ENCODE measurements at regions not wholly inside any gene's neighbourhood (a gene's known extent, or its start where the extent isn't known, plus 50 kb on each side); places are given as distances from the start of the nearest gene placed in this dataset.

DNA sequence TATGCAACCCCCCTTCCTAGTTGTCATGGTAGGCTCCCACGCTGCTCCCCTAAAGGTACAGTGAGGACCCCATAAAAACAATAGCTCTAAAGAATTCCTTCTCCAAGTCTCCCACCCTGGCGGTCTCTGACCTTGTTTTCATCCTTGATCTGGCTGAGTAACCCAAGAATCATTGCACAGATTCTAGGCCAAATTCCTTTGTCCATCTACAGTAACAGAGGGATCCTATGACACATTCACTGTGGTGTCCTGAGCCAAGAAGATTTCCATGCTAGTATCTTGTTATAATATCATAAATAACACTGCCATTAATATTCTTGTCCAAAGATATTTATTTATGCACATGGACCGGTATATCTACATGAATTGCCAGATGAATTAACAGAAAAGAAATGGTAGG lies 240.2 kb downstream of the CYP26B1 start:
- no peaks in the 10 kb centered on the region for H3K4me1 ChIP-seq (ENCODE audit: control insufficient read depth in 2 of 2, insufficient read depth in 2 of 2, low read length in 2 of 2)
- peaks cover 0 to 6% of the 10 kb centered on the region in 2 donors for H3K27me3 ChIP-seq (ENCODE audit: control insufficient read depth in 2 of 2, insufficient read depth in 2 of 2, low read length in 2 of 2)
- H3K4me3 ChIP-seq (ENCODE audit: low read length in 2 of 2) = no peak overlapping the region
- no peak overlapping the region for H3K9ac ChIP-seq (ENCODE audit: low read depth in 1 of 2, low read length in 2 of 2)
- no peak overlapping the region for H3K27ac ChIP-seq (ENCODE audit: low read depth in 2 of 2, low read length in 2 of 2)
- no peaks in the 10 kb centered on the region for H3K9me3 ChIP-seq (ENCODE audit: control insufficient read depth in 2 of 2, low read length in 2 of 2)
- no peaks in the 10 kb centered on the region for H3K36me3 ChIP-seq (ENCODE audit: control insufficient read depth in 2 of 2, insufficient read depth in 2 of 2, low read length in 2 of 2)

- peaks cover 0 to 6% of the 10 kb centered on the region in 2 donors for H3K27me3 ChIP-seq (ENCODE audit: control insufficient read depth in 2 of 2, insufficient read depth in 2 of 2, low read length in 2 of 2)
- H3K9ac ChIP-seq (ENCODE audit: low read depth in 1 of 2, low read length in 2 of 2) = no peak overlapping the region
- no peak overlapping the region for H3K4me3 ChIP-seq (ENCODE audit: low read length in 2 of 2)
Measured at GRCh38 chr2:71906357-71906973, 241.2 kb downstream of the CYP26B1 start.

GRCh38 chr2:71905205-71905604 lies 242.5 kb downstream of the CYP26B1 start:
- H3K36me3 ChIP-seq (ENCODE audit: control insufficient read depth in 2 of 2, insufficient read depth in 2 of 2, low read length in 2 of 2) = no peaks in the 10 kb centered on the region
- H3K4me3 ChIP-seq (ENCODE audit: low read length in 2 of 2) = no peak overlapping the region
- no peak overlapping the region for H3K9ac ChIP-seq (ENCODE audit: low read depth in 1 of 2, low read length in 2 of 2)
- no peaks in the 10 kb centered on the region for H3K4me1 ChIP-seq (ENCODE audit: control insufficient read depth in 2 of 2, insufficient read depth in 2 of 2, low read length in 2 of 2)
- H3K27me3 ChIP-seq (ENCODE audit: control insufficient read depth in 2 of 2, insufficient read depth in 2 of 2, low read length in 2 of 2) = peaks cover 0 to 6% of the 10 kb centered on the region in 2 donors
- H3K27ac ChIP-seq (ENCODE audit: low read depth in 2 of 2, low read length in 2 of 2) = no peak overlapping the region
- H3K9me3 ChIP-seq (ENCODE audit: control insufficient read depth in 2 of 2, low read length in 2 of 2) = no peaks in the 10 kb centered on the region

More at GRCh38 chr2:71906357-71906973, 241.2 kb downstream of the CYP26B1 start:
- no peaks in the 10 kb centered on the region for H3K9me3 ChIP-seq (ENCODE audit: control insufficient read depth in 2 of 2, low read length in 2 of 2)
- H3K4me1 ChIP-seq (ENCODE audit: control insufficient read depth in 2 of 2, insufficient read depth in 2 of 2, low read length in 2 of 2) = no peaks in the 10 kb centered on the region
- no peaks in the 10 kb centered on the region for H3K36me3 ChIP-seq (ENCODE audit: control insufficient read depth in 2 of 2, insufficient read depth in 2 of 2, low read length in 2 of 2)
- H3K27ac ChIP-seq (ENCODE audit: low read depth in 2 of 2, low read length in 2 of 2) = no peak overlapping the region

DNA sequence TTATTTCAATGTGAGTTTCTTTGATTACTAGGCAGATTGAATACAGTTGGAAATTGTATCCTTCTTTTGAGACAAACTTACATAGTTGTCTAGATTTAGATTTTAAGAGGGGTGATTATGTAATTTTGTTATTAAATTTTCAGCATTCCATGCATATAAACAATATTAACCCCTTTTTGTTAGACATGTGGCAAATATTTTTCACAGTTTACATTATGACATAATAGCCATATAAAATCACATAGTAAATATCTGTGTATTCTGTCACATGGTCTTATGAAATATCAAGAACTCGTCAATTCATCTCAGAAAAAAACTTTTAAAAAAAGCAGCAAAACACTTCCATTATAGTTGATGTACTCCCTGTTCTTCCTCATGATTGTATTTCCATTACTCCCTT lies 243.8 kb downstream of the CYP26B1 start:
- H3K27me3 ChIP-seq (ENCODE audit: control insufficient read depth in 2 of 2, insufficient read depth in 2 of 2, low read length in 2 of 2) = peaks cover 0 to 6% of the 10 kb centered on the region in 2 donors

DNA sequence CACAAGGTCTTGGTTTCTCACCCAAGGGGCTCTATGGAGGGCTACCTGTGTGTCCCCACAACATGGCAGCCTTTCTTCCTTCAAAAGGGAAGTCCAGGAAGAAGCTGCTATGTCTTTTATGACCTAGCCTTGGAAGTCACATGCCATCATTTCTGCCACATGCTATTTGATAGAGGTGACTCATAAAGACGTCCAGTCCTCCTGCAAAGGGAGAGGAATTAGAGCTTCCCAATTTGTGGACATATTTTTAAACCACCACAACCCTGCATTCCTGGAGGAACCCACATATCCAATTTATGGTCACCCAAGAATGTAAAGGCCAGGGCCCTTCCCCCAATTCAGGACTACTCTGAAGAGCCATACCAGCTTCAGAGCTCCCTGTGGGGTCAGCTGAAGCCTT lies 246.2 kb downstream of the CYP26B1 start:
- H3K27ac ChIP-seq (ENCODE audit: low read depth in 2 of 2, low read length in 2 of 2) = no peak overlapping the region
- no peaks in the 10 kb centered on the region for H3K27me3 ChIP-seq (ENCODE audit: control insufficient read depth in 2 of 2, insufficient read depth in 2 of 2, low read length in 2 of 2)
- no peaks in the 10 kb centered on the region for H3K9me3 ChIP-seq (ENCODE audit: control insufficient read depth in 2 of 2, low read length in 2 of 2)
- no peak overlapping the region for H3K9ac ChIP-seq (ENCODE audit: low read depth in 1 of 2, low read length in 2 of 2)
- no peaks in the 10 kb centered on the region for H3K36me3 ChIP-seq (ENCODE audit: control insufficient read depth in 2 of 2, insufficient read depth in 2 of 2, low read length in 2 of 2)
- no peaks in the 10 kb centered on the region for H3K4me1 ChIP-seq (ENCODE audit: control insufficient read depth in 2 of 2, insufficient read depth in 2 of 2, low read length in 2 of 2)
- H3K4me3 ChIP-seq (ENCODE audit: low read length in 2 of 2) = no peak overlapping the region

More for the DNA sequence above, 243.8 kb downstream of the CYP26B1 start:
- H3K4me3 ChIP-seq (ENCODE audit: low read length in 2 of 2) = no peak overlapping the region
- H3K9me3 ChIP-seq (ENCODE audit: control insufficient read depth in 2 of 2, low read length in 2 of 2) = no peaks in the 10 kb centered on the region
- no peak overlapping the region for H3K9ac ChIP-seq (ENCODE audit: low read depth in 1 of 2, low read length in 2 of 2)
- H3K4me1 ChIP-seq (ENCODE audit: control insufficient read depth in 2 of 2, insufficient read depth in 2 of 2, low read length in 2 of 2) = no peaks in the 10 kb centered on the region
- no peak overlapping the region for H3K27ac ChIP-seq (ENCODE audit: low read depth in 2 of 2, low read length in 2 of 2)
- no peaks in the 10 kb centered on the region for H3K36me3 ChIP-seq (ENCODE audit: control insufficient read depth in 2 of 2, insufficient read depth in 2 of 2, low read length in 2 of 2)

DNA sequence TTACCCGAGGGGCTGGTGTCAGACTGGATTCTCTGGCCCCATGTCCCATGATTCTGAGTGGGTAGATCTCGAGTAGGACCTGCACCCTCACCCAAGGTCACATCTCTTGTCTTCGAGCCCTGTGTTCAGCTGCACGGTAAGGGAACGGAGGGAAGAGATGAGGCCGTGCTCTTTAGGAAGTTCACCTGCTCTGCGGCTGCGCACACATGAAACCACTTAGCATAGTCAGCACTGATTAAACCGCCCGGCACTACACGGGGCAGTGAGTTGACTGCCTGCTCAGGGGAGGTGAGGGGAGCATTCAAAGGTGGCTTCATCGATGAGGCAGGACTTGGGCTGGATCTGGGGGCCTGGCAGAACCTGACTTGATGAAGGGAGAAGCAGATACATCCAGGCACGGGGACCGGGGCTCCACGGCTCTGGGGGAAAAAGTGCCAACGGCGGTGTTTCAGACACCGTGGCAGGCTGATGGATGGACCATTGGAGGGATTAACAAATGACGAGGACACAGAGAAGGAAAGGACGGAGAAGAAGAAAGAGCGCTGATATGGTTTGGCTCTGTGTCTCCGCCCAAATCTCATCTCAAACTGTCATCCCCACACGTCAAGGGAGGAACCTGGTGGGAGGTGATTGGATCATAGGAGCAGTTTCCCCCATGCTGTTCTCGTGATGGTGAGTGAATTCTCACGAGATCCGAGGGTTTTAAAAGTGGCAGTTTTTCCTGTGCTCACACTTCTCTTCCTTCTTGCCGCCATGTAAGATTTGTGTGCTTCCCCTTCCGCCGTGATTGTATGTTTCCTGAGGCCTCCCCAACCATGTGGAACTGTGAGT lies 248.6 kb downstream of the CYP26B1 start:
- H3K9me3 ChIP-seq (ENCODE audit: control insufficient read depth in 2 of 2, low read length in 2 of 2) = no peaks in the 10 kb centered on the region
- no peaks in the 10 kb centered on the region for H3K4me1 ChIP-seq (ENCODE audit: control insufficient read depth in 2 of 2, insufficient read depth in 2 of 2, low read length in 2 of 2)
- H3K27ac ChIP-seq (ENCODE audit: low read depth in 2 of 2, low read length in 2 of 2) = no peak overlapping the region
- H3K9ac ChIP-seq (ENCODE audit: low read depth in 1 of 2, low read length in 2 of 2) = no peak overlapping the region
- no peaks in the 10 kb centered on the region for H3K36me3 ChIP-seq (ENCODE audit: control insufficient read depth in 2 of 2, insufficient read depth in 2 of 2, low read length in 2 of 2)
- H3K27me3 ChIP-seq (ENCODE audit: control insufficient read depth in 2 of 2, insufficient read depth in 2 of 2, low read length in 2 of 2) = no peaks in the 10 kb centered on the region
- H3K4me3 ChIP-seq (ENCODE audit: low read length in 2 of 2) = no peak overlapping the region

DNA sequence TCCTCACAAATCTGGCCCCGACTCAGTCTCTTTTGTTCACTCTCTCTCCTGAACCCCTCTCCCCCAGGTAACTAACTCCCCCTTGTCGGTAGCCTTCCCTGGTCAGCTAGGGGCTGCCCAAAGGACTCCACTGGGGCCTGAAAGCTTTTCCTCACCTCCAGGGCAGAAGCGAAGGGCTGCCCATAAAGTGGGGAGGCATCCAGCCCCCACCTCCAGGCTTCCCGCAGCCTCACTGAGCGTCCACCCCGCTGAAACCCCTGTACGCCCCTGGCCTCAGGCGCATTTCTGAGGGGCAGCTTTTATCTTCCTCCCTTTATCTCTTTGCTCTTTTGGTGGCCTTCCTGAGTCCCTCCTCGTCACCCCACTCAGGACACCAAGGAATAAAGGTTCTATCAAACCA lies 249.3 kb downstream of the CYP26B1 start:
- H3K27me3 ChIP-seq (ENCODE audit: control insufficient read depth in 2 of 2, insufficient read depth in 2 of 2, low read length in 2 of 2) = no peaks in the 10 kb centered on the region
- no peaks in the 10 kb centered on the region for H3K36me3 ChIP-seq (ENCODE audit: control insufficient read depth in 2 of 2, insufficient read depth in 2 of 2, low read length in 2 of 2)
- no peaks in the 10 kb centered on the region for H3K4me1 ChIP-seq (ENCODE audit: control insufficient read depth in 2 of 2, insufficient read depth in 2 of 2, low read length in 2 of 2)
- H3K9me3 ChIP-seq (ENCODE audit: control insufficient read depth in 2 of 2, low read length in 2 of 2) = no peaks in the 10 kb centered on the region
- H3K9ac ChIP-seq (ENCODE audit: low read depth in 1 of 2, low read length in 2 of 2) = no peak overlapping the region
- H3K4me3 ChIP-seq (ENCODE audit: low read length in 2 of 2) = no peak overlapping the region
- H3K27ac ChIP-seq (ENCODE audit: low read depth in 2 of 2, low read length in 2 of 2) = no peak overlapping the region

- no peak overlapping the region for H3K4me3 ChIP-seq (ENCODE audit: low read length in 2 of 2)
- no peak overlapping the region for H3K27ac ChIP-seq (ENCODE audit: low read depth in 2 of 2, low read length in 2 of 2)
- no peaks in the 10 kb centered on the region for H3K4me1 ChIP-seq (ENCODE audit: control insufficient read depth in 2 of 2, insufficient read depth in 2 of 2, low read length in 2 of 2)
- H3K27me3 ChIP-seq (ENCODE audit: control insufficient read depth in 2 of 2, insufficient read depth in 2 of 2, low read length in 2 of 2) = no peaks in the 10 kb centered on the region
- H3K9me3 ChIP-seq (ENCODE audit: control insufficient read depth in 2 of 2, low read length in 2 of 2) = no peaks in the 10 kb centered on the region
- H3K36me3 ChIP-seq (ENCODE audit: control insufficient read depth in 2 of 2, insufficient read depth in 2 of 2, low read length in 2 of 2) = no peaks in the 10 kb centered on the region
- no peak overlapping the region for H3K9ac ChIP-seq (ENCODE audit: low read depth in 1 of 2, low read length in 2 of 2)
Measured at GRCh38 chr2:71897836-71898235, 249.8 kb downstream of the CYP26B1 start.

- no peaks in the 10 kb centered on the region for H3K4me1 ChIP-seq (ENCODE audit: control insufficient read depth in 2 of 2, insufficient read depth in 2 of 2, low read length in 2 of 2)
- H3K27ac ChIP-seq (ENCODE audit: low read depth in 2 of 2, low read length in 2 of 2) = no peak overlapping the region
- H3K9me3 ChIP-seq (ENCODE audit: control insufficient read depth in 2 of 2, low read length in 2 of 2) = no peaks in the 10 kb centered on the region
- H3K9ac ChIP-seq (ENCODE audit: low read depth in 1 of 2, low read length in 2 of 2) = no peak overlapping the region
- no peak overlapping the region for H3K4me3 ChIP-seq (ENCODE audit: low read length in 2 of 2)
- H3K36me3 ChIP-seq (ENCODE audit: control insufficient read depth in 2 of 2, insufficient read depth in 2 of 2, low read length in 2 of 2) = no peaks in the 10 kb centered on the region
- no peaks in the 10 kb centered on the region for H3K27me3 ChIP-seq (ENCODE audit: control insufficient read depth in 2 of 2, insufficient read depth in 2 of 2, low read length in 2 of 2)
Measured at GRCh38 chr2:71897137-71897480, 250.6 kb downstream of the CYP26B1 start.

GRCh38 chr2:71896385-71897136 lies 251.1 kb downstream of the CYP26B1 start:
- H3K27me3 ChIP-seq (ENCODE audit: control insufficient read depth in 2 of 2, insufficient read depth in 2 of 2, low read length in 2 of 2) = no peaks in the 10 kb centered on the region
- H3K4me1 ChIP-seq (ENCODE audit: control insufficient read depth in 2 of 2, insufficient read depth in 2 of 2, low read length in 2 of 2) = no peaks in the 10 kb centered on the region
- no peaks in the 10 kb centered on the region for H3K36me3 ChIP-seq (ENCODE audit: control insufficient read depth in 2 of 2, insufficient read depth in 2 of 2, low read length in 2 of 2)
- no peak overlapping the region for H3K9ac ChIP-seq (ENCODE audit: low read depth in 1 of 2, low read length in 2 of 2)
- no peaks in the 10 kb centered on the region for H3K9me3 ChIP-seq (ENCODE audit: control insufficient read depth in 2 of 2, low read length in 2 of 2)
- no peak overlapping the region for H3K4me3 ChIP-seq (ENCODE audit: low read length in 2 of 2)
- H3K27ac ChIP-seq (ENCODE audit: low read depth in 2 of 2, low read length in 2 of 2) = no peak overlapping the region

All from mucosa of rectum (tissue), 2 donors.